Caki2 (cell line): ENCODE measurements at regions not wholly inside any gene's neighbourhood (a gene's known extent, or its start where the extent isn't known, plus 50 kb on each side); places are given as distances from the start of the nearest gene placed in this dataset.

Experiments used
- DNase-seq: peaks from one replicate; pipeline ENCODE4 v3.0.0-alpha.2; 2015; ENCODE audit warnings: low read depth
- in situ Hi-C: cut with HindIII; loops from 2 replicates; pipeline ENCODE4 v1.10.0; 2016; ENCODE audit warnings: low sequenced_read_pairs, low pct_unique_long_range_greater_than_20kb, mixed read lengths

DNA sequence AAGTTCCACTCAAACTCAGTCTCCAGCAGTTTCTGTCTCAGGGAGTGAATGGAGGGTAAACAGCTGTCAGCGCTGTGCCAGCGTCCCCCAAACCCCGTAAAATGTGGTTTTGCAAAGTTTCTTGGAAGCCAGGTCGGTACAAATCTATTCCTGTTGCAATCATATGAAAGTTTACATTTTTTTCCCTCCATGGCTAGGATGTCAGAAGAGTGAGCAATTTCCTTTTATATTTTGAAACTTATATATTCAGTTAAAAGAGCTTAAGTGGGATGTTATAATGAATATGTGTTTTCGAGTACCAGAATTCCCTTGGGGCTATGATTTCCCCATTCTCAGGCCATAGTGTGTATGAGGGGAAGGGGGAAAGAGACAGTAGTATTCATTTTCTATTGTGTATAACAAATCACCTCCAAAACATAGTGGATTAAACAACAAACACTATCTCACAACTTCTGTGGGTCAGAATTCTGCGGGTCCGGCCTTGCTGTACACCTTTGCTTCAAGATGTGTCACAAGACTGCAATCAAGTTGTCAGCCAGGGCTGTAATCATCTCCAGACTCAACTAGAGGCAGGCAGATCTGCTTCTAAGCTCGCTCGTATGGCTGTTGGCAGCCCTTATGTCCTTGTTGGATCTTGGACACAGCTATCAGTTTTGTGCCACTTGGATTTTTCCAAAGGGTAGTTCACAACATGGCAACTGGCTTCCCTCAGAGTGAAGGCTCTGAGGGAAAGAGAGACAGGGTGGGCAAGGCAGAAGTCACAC lies 107.4 kb downstream of the SNX18 start:
- no peak for DNase-seq
- in situ Hi-C loops: no loop called here

DNA sequence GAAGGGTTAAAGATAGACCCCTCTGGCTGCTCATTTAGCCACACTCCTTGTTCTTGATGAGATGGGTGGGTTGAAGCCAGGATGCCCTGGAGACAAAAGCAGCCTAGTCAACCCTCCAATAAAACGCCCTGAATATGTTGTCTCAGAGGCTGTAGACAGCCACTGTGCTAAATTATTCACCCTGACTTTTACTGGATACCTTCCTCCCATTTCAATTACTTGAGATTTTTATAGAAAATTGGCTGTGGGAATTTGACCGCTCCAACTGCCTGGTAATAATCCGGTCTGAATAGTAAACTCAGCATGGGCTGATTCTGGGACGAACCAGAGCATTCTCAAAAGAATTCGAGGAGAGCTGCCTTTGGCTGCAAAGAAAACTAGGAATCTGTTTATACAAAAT lies 104.2 kb downstream of the SNX18 start:
- in situ Hi-C loops: no loop called here
- DNase-seq: no peak

DNA sequence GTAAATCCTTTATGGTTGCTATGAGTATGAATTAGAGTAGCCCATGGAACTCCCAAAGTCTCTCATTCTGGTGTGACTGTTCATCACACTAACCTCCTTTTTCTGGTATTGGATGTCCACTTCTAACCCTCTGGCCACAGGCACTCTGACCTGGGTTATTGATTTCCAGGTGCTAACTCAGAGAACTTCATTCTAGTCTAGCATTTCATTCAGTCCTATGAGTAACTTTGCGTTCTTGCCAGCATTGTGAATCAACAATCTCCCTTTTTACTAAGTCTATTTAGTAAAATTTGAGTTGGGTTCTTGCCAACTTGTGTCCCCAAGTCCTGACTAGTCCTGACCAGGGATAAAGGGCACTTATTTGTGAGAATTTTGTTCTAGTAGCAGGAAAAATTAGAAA lies 103.5 kb downstream of the SNX18 start:
- DNase-seq: no peak
- in situ Hi-C loops: no loop called here

DNA sequence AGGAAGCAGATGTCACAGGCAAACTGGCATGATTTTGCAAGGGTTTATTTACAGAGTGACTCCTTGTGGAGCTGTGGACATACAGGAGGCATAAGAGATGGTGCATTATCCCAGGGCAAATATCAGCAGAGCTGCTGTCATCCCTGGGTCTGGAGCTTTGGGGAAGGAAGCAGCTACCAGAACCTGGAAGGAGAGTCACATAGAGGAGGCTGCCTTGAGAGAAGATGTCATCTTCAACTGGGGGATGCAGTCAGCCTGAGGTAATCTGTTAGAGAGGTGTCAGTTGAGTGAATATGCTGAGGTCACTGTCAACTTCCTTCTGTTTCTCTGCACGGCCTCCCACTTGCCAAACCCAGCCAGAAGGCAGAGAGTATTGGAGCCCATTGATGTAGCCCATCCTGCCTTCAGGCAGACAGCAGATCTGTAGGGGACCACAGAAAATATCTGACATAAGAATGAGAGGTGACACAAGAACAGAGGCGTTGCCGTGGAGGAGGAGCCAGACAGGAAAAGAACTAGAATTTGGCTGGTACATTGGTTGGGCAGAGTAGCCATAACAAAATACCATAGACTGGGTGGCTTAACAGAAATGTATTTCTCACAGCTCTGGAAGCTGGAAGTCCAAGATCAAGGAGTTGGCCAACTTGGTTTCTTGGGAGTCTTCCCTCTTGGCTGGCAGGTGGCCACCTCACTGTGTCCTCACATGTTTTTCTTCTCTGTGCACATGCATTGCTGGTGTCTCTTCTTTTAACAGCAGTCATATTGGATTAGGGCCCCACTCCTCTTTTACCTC lies 102.8 kb downstream of the SNX18 start:
- DNase-seq: no peak
- in situ Hi-C loops: no loop called here

- DNase-seq: no peak
- in situ Hi-C loops: no loop called here
These were observed 102.2 kb downstream of the SNX18 start for GRCh38 chr5:54619731-54620130.

- no peak for DNase-seq
- in situ Hi-C loops: no loop called here
These were observed 99.1 kb downstream of the SNX18 start for GRCh38 chr5:54616518-54617220.

GRCh38 chr5:54616031-54616430 lies 98.5 kb downstream of the SNX18 start:
- DNase-seq: no peak
- in situ Hi-C loops: no loop called here

GRCh38 chr5:54615381-54615780 lies 97.8 kb downstream of the SNX18 start:
- in situ Hi-C loops: no loop called here
- DNase-seq: no peak

- in situ Hi-C loops: no loop called here
- DNase-seq: no peak
These were observed 95.2 kb downstream of the SNX18 start for GRCh38 chr5:54612711-54613110.

GRCh38 chr5:54611290-54611951 lies 93.9 kb downstream of the SNX18 start:
- no peak for DNase-seq
- in situ Hi-C loops: no loop called here

- in situ Hi-C loops: no loop called here
- DNase-seq: no peak
These were observed 92.8 kb downstream of the SNX18 start for GRCh38 chr5:54610197-54610944.

- in situ Hi-C loops: no loop called here
- no peak for DNase-seq
These were observed 91.0 kb downstream of the SNX18 start for GRCh38 chr5:54608423-54609085.

- DNase-seq: no peak
- in situ Hi-C loops: no loop called here
These were observed 89.4 kb downstream of the SNX18 start for GRCh38 chr5:54607006-54607405.

DNA sequence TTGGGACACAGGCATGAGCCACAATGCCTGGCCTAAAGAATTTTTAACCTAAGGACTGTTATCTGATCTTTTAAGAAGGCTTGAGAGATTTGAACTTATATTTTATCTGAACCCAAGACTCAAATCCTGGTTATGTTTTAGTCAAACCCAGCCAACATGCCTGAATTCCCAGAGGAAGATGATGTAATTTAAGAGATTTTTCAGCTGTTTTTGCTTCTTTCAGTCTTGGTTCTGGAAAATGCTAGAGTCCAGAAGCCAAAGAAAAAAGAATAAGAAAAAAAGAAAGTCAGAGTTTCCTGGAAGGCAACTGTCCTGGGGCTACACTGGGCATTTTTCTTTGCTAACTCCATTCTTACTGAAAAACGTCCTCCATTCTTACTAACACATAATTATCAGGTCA lies 85.8 kb downstream of the SNX18 start:
- no peak for DNase-seq
- in situ Hi-C loops: no loop called here

GRCh38 chr5:54602475-54602874 lies 84.9 kb downstream of the SNX18 start:
- in situ Hi-C loops: no loop called here
- DNase-seq: no peak

DNA sequence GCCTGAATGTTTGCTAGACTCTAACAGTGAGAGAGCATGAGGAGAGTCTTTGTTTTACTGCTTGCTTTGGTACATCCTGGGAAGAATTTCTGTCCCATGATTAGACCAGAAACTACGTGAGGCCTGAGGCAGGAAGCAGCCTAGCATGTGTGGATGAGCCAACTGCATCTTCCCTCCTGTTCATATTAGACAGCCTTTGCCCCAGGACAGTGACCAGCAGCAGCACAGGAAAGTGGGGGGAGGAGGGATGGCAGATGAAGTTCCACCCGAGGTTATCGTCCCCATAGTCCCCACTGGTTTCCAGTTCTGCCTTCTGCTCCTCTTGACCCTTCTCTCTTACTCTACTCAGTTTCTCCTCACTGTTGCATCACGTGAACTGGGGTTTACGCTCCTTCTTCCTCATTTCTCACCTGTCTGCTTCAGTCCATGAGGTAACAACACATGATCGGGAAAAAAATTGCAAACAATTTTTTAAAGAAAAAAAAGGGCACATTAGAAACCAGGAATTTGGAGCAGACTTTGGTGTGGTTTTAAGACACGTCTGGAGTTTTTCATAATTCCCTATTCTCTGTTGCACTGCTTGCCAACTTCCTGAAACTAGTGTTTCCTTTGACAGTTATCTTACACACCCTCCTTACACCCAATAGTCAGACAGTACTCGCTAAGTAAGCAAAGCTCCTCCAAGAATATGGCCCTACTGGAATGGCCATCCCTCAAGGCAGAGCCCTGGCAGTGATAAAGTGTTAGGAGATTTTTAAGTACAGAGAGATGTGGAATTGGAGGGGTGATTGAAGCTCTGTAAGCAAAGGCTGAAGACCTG lies 84.1 kb downstream of the SNX18 start:
- DNase-seq: no peak
- in situ Hi-C loops: no loop called here
